OCI-LY1 (cell line): ENCODE measurements at regions not wholly inside any gene's neighbourhood (a gene's known extent, or its start where the extent isn't known, plus 50 kb on each side); places are given as distances from the start of the nearest gene placed in this dataset.

Experiments used
- H2AFZ ChIP-seq: fragments of 200-600 bp; sonication (generic), shearing (Covaris generic); 2 replicates; pipeline ENCODE4 v1.6.0; 2014; ENCODE audit warnings: antibody characterized with exemption, mild to moderate bottlenecking, low read length
- H3F3A ChIP-seq: fragments of 200-600 bp; sonication (generic), shearing (Covaris generic); 2 replicates; pipeline ENCODE4 v1.6.0; 2014; ENCODE audit warnings: mild to moderate bottlenecking, antibody characterized with exemption, low read length, moderate library complexity; ENCODE audit not compliant: insufficient read depth
- H3K27ac ChIP-seq: fragments of 200-600 bp; sonication (generic); 2 replicates; pipeline ENCODE4 v1.5.1; 2014; ENCODE audit warnings: low read length, mixed run types, mild to moderate bottlenecking, low read depth; ENCODE audit not compliant: poor library complexity, severe bottlenecking
- H3K27me3 ChIP-seq: fragments of 200-600 bp; sonication (generic); 2 replicates; pipeline ENCODE4 v1.6.0; 2014; ENCODE audit warnings: antibody characterized with exemption, mild to moderate bottlenecking, low read length, moderate library complexity; ENCODE audit not compliant: insufficient read depth
- H3K36me3 ChIP-seq: fragments of 200-600 bp; sonication (generic); 2 replicates; pipeline ENCODE4 v1.6.1; 2014; ENCODE audit warnings: mild to moderate bottlenecking, antibody characterized with exemption, low read length, moderate library complexity, mixed read lengths; ENCODE audit not compliant: insufficient read depth
- H3K4me1 ChIP-seq: fragments of 200-600 bp; sonication (generic); 2 replicates; pipeline ENCODE4 v1.5.1; 2014; ENCODE audit warnings: mild to moderate bottlenecking, low read length, moderate library complexity; ENCODE audit not compliant: insufficient read depth, severe bottlenecking
- H3K4me2 ChIP-seq: fragments of 200-600 bp; sonication (generic), shearing (Covaris generic); 2 replicates; pipeline ENCODE4 v1.6.1; 2014; ENCODE audit warnings: low read length
- H3K4me3 ChIP-seq: fragments of 200-600 bp; sonication (generic); 2 replicates; pipeline ENCODE4 v1.5.1; 2014; ENCODE audit warnings: low read length, low read depth, mild to moderate bottlenecking, mixed read lengths; ENCODE audit not compliant: poor library complexity, severe bottlenecking
- H3K79me2 ChIP-seq: fragments of 200-600 bp; shearing (Covaris generic); 2 replicates; pipeline ENCODE4 v1.6.1; 2016; ENCODE audit warnings: mixed run types, low read length, mixed read lengths; ENCODE audit not compliant: insufficient read depth
- H3K9ac ChIP-seq: fragments of 200-600 bp; sonication (generic), shearing (Covaris generic); 2 replicates; pipeline ENCODE4 v1.6.1; 2014; ENCODE audit warnings: mild to moderate bottlenecking, low read length, mixed read lengths
- H3K9me2 ChIP-seq: fragments of 200-600 bp; sonication (generic), shearing (Covaris generic); 2 replicates; pipeline ENCODE4 v1.6.1; 2014; ENCODE audit warnings: low read depth, mild to moderate bottlenecking, low read length, mixed read lengths
- H3K9me3 ChIP-seq: fragments of 200-600 bp; shearing (Covaris generic); 2 replicates; pipeline ENCODE4 v1.6.1; 2014; ENCODE audit warnings: low read length, mixed read lengths
- H4K20me1 ChIP-seq: fragments of 200-600 bp; sonication (generic), shearing (Covaris generic); 2 replicates; pipeline ENCODE4 v1.6.0; 2016; ENCODE audit warnings: mild to moderate bottlenecking, low read length; ENCODE audit not compliant: insufficient read depth
- CTCF ChIP-seq: fragments of 200-600 bp; sonication (generic), shearing (Covaris generic); IDR thresholded peaks from 2 replicates; pipeline ENCODE4 v1.5.1; 2017; ENCODE audit warnings: mild to moderate bottlenecking, antibody characterized with exemption, low read length, moderate library complexity, mixed read lengths
- EZH2 ChIP-seq: fragments of 200-600 bp; sonication (generic), shearing (Covaris generic); IDR thresholded peaks from 2 replicates; pipeline ENCODE4 v1.8.0; 2017; ENCODE audit warnings: borderline replicate concordance, mixed run types, mild to moderate bottlenecking, antibody characterized with exemption, low read length, moderate library complexity, mixed read lengths

- peak overlapping the region; percentile 49 for H3K9ac ChIP-seq
- H3K9me3 ChIP-seq = no peaks in the 10 kb centered on the region
- H3K27me3 ChIP-seq = no peaks in the 10 kb centered on the region
- TF ChIP-seq EZH2 (no peak), CTCF (no peak)
- H3K79me2 ChIP-seq = no peaks in the 10 kb centered on the region
- peak overlapping the region; percentile 89 for H3K27ac ChIP-seq
- H3K4me3 ChIP-seq = no peak overlapping the region
- H3K9me2 ChIP-seq = no peaks in the 10 kb centered on the region
- H2AFZ ChIP-seq = 0 out of 2 replicates have a peak overlapping the region, but pooled peaks have one; percentile 12
- H3K36me3 ChIP-seq = no peaks in the 10 kb centered on the region
- peak overlapping the region; percentile 43 for H3K4me2 ChIP-seq
- H3F3A ChIP-seq = no peaks in the 10 kb centered on the region
- no peaks in the 10 kb centered on the region for H4K20me1 ChIP-seq
- H3K4me1 ChIP-seq = peaks cover 74% of the 10 kb centered on the region
These were observed 54.6 kb upstream of the MAP3K1 start for GRCh38 chr5:56760723-56761122.

- no peak overlapping the region; the same call in 1 of the 2 replicates for H3K4me2 ChIP-seq
- no peak for TF ChIP-seq EZH2
- TF ChIP-seq CTCF = no peak
- H2AFZ ChIP-seq = no peak overlapping the region
These were observed 55.7 kb upstream of the MAP3K1 start for GRCh38 chr5:56759521-56760216.

GRCh38 chr5:56757077-56757476, 58.3 kb upstream of the MAP3K1 start:
- no peak overlapping the region for H3K27ac ChIP-seq
- H3K4me2 ChIP-seq = no peak overlapping the region
- H2AFZ ChIP-seq = no peak overlapping the region
- H3K9me3 ChIP-seq = peaks cover 5% of the 10 kb centered on the region
- TF ChIP-seq EZH2 = no peak
- TF ChIP-seq CTCF = no peak
- H3K4me1 ChIP-seq = peaks cover 62% of the 10 kb centered on the region
- H3K4me3 ChIP-seq = no peak overlapping the region
- H3K36me3 ChIP-seq = no peaks in the 10 kb centered on the region
- no peaks in the 10 kb centered on the region for H4K20me1 ChIP-seq
- H3K9me2 ChIP-seq = no peaks in the 10 kb centered on the region
- H3K9ac ChIP-seq = no peak overlapping the region
- no peaks in the 10 kb centered on the region for H3F3A ChIP-seq
- no peaks in the 10 kb centered on the region for H3K27me3 ChIP-seq
- H3K79me2 ChIP-seq = no peaks in the 10 kb centered on the region

More at GRCh38 chr5:56759521-56760216, 55.7 kb upstream of the MAP3K1 start:
- no peaks in the 10 kb centered on the region for H3K27me3 ChIP-seq
- H3K9me2 ChIP-seq = no peaks in the 10 kb centered on the region
- peak overlapping the region; percentile 25; the same call in 1 of the 2 replicates for H3K9ac ChIP-seq
- no peaks in the 10 kb centered on the region for H3K79me2 ChIP-seq
- H3K9me3 ChIP-seq = no peaks in the 10 kb centered on the region
- peak overlapping the region; percentile 89 for H3K27ac ChIP-seq
- H3K4me1 ChIP-seq = peaks cover 81% of the 10 kb centered on the region
- no peak overlapping the region for H3K4me3 ChIP-seq
- H3K36me3 ChIP-seq = no peaks in the 10 kb centered on the region
- no peaks in the 10 kb centered on the region for H4K20me1 ChIP-seq
- H3F3A ChIP-seq = no peaks in the 10 kb centered on the region
